ENCODE measurements at regions not wholly inside any gene's neighbourhood (a gene's known extent, or its start where the extent isn't known, plus 50 kb on each side); places are given as distances from the start of the nearest gene placed in this dataset.
"Not testable (repeated sequence)": the region's sequence is repeated elsewhere in the genome, so short reads cannot be mapped to it uniquely, and the experiment has no call there.

DNA sequence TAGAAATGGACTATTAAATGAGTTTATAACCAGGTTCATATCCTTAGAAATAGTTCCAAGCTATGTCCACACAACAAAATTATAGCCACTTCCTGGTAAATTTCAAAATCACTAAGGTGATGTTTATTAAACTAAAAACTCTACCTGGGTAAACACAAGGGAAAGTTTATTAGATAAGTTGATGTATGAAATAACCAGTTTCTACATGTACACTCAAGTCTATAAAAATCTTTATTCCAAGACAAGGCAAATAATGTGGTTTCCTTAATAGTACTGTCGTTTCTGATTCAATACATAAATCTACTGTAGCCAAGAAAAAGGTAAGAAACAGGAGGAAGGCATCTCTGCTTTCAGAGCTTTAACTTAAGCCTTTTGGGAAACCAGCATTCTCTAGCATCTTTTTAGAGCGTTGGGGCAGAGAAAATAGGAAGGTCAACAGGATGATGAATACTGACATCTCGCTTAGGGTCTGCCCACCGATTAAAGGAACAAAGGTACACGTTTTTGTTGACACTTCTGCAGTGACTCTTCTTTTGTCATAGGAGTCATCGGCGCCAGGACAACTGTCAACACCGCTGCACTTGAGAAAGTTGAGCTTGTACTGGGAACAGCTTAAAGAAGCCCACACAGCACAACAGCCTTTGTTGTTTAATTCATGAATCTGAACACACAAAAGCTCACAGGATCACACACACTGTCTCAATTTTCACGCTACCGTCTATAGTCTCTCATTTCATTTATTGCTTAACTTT is 513.6 kb downstream of the SLCO4C1 start:
- no peak overlapping the region for H3K27ac ChIP-seq
- WGBS, 10 experiments = 0 to 44% (median 17%) methylated on average over 1 to 10 of the region's 10 CpGs; no CpG with 5 or more reads in 1 of the 10 experiments
- ATAC-seq (replicated peaks in 6 of 8) = peak in 5 of 8 experiments; percentile 53 to 84 (median 64)
- no peak overlapping the region for H3K4me3 ChIP-seq
- H3K4me1 ChIP-seq (replicated peaks in 1 of 2) = peaks cover 2 to 3% of the 10 kb centered on the region in 2 donors
- in situ Hi-C loops (cut with MboI; ENCODE audit: low pct_unique_long_range_greater_than_20kb in 2 of 9, low sequenced_read_pairs in 9 of 9, unreplicated experiment in 9 of 9) = no loop called here

DNA sequence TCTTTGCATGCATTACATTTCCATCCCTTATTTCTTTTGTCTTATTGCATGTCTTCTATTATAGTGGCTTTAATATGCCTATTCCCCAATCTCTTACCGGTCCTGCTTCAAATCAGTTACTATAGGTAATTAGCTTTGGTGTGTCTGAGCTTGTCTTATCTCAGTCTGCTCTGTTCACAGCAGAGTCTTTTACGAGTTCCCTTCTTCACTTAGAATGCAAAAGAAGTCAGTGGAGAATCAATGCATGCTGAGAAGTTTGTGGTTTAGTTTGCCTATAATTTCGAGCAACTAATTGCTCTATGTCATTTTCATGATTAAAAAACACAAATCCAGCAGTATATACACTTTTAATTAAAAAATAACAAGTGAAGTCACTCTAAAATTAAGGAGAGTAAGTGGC is 545.0 kb downstream of the SLCO4C1 start:
- in situ Hi-C loops (cut with MboI; ENCODE audit: low pct_unique_long_range_greater_than_20kb in 2 of 9, low sequenced_read_pairs in 9 of 9, unreplicated experiment in 9 of 9) = no loop called here
- ATAC-seq (replicated peaks in 6 of 8) = no peak
- Histone ChIP-seq H3K27ac (no peak overlapping the region), H3K4me1 (replicated peaks in 1 of 2) (peaks cover 0 to 5% of the 10 kb centered on the region in 2 donors), H3K4me3 (no peak overlapping the region)
- 0 to 84% (median 53%) methylated on average over 1 to 3 of the region's 3 CpGs for WGBS, 10 experiments

DNA sequence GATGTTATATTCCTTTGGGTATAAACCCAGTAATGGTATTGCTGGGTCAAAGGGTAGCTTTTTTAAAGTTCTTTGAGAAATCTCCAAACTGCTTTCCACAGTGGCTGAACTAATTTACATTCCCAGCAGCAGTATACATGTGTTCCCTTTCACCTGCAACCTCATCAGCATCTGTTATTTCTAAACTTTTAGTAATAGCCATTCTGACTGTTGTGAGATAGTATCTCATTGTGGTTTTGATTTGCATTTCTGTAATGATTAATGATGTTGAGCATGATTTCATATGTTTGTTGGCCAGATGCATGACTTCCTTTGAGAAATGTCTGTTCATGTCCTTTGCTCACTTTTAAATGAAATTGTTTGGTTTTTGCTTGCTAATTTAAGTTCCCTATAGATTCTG is 553.1 kb downstream of the SLCO4C1 start:
- in situ Hi-C loops (cut with MboI; ENCODE audit: low pct_unique_long_range_greater_than_20kb in 2 of 9, low sequenced_read_pairs in 9 of 9, unreplicated experiment in 9 of 9) = not testable (repeated sequence)

DNA sequence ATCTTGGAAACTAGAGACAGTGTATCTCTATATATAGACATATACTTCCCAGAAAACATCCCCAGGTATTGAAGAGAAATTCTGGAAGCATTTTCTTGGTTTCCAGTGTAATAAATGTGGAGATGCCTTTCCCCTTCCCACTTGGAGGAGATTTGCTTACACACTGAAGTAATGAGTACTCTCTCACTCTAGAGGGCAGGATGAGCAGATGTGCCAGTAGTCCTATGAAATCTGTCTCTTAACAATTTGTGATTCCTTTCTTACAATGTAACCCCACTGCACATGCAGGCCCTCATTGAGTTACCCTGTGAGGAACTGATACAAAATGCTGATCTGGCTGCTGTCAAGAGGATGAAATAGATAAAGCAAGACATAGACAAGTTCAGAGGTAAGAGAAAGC is 567.2 kb downstream of the SLCO4C1 start:
- Histone ChIP-seq H3K4me3 (no peak overlapping the region), H3K27ac (no peak overlapping the region), H3K4me1 (replicated peaks in 1 of 2) (no peaks in the 10 kb centered on the region)
- in situ Hi-C loops (cut with MboI; ENCODE audit: low pct_unique_long_range_greater_than_20kb in 2 of 9, low sequenced_read_pairs in 9 of 9, unreplicated experiment in 9 of 9) = no loop called here
- peak in 2 of 8 experiments; percentile 18 to 25 for ATAC-seq (replicated peaks in 6 of 8)

More for the DNA sequence above, 553.1 kb downstream of the SLCO4C1 start:
- H3K4me1 ChIP-seq (replicated peaks in 1 of 2); H3K27ac ChIP-seq; H3K4me3 ChIP-seq; ATAC-seq (replicated peaks in 6 of 8): not testable (repeated sequence)

GRCh38 chr5:101721543-101721942 is 574.5 kb downstream of the SLCO4C1 start:
- in situ Hi-C loops (cut with MboI; ENCODE audit: low pct_unique_long_range_greater_than_20kb in 2 of 9, low sequenced_read_pairs in 9 of 9, unreplicated experiment in 9 of 9) = no loop called here
- 0 to 100% (median 88%) methylated on average over 1 of the region's 1 CpG; no CpG with 5 or more reads in 1 of the 10 experiments for WGBS, 10 experiments
- Histone ChIP-seq H3K4me3 (no peak overlapping the region), H3K4me1 (replicated peaks in 1 of 2) (peaks cover 0 to 4% of the 10 kb centered on the region in 2 donors), H3K27ac (no peak overlapping the region)
- ATAC-seq (replicated peaks in 6 of 8) = no peak

- H3K4me3 ChIP-seq = no peak overlapping the region
- peaks cover 0 to 4% of the 10 kb centered on the region in 2 donors for H3K4me1 ChIP-seq (replicated peaks in 1 of 2)
- H3K27ac ChIP-seq = no peak overlapping the region
- in situ Hi-C loops (cut with MboI; ENCODE audit: low pct_unique_long_range_greater_than_20kb in 2 of 9, low sequenced_read_pairs in 9 of 9, unreplicated experiment in 9 of 9) = no loop called here
- 0 to 97% (median 86%) methylated on average over 1 to 3 of the region's 3 CpGs; no CpG with 5 or more reads in 5 of the 10 experiments for WGBS, 10 experiments
- ATAC-seq (replicated peaks in 6 of 8) = no peak
Measured at GRCh38 chr5:101720033-101720432, 576.1 kb downstream of the SLCO4C1 start.

- Histone ChIP-seq H3K27ac (no peak overlapping the region), H3K4me1 (replicated peaks in 1 of 2) (peaks cover 0 to 4% of the 10 kb centered on the region in 2 donors), H3K4me3 (no peak overlapping the region)
- in situ Hi-C loops (cut with MboI; ENCODE audit: low pct_unique_long_range_greater_than_20kb in 2 of 9, low sequenced_read_pairs in 9 of 9, unreplicated experiment in 9 of 9) = no loop called here
- no peak for ATAC-seq (replicated peaks in 6 of 8)
- WGBS, 10 experiments = 17 to 100% (median 88%) methylated on average over 1 of the region's 1 CpG
Measured at GRCh38 chr5:101717721-101718120, 578.4 kb downstream of the SLCO4C1 start.

- no peak for ATAC-seq (replicated peaks in 6 of 8)
Measured at GRCh38 chr5:101716941-101717340, 579.1 kb downstream of the SLCO4C1 start.

DNA sequence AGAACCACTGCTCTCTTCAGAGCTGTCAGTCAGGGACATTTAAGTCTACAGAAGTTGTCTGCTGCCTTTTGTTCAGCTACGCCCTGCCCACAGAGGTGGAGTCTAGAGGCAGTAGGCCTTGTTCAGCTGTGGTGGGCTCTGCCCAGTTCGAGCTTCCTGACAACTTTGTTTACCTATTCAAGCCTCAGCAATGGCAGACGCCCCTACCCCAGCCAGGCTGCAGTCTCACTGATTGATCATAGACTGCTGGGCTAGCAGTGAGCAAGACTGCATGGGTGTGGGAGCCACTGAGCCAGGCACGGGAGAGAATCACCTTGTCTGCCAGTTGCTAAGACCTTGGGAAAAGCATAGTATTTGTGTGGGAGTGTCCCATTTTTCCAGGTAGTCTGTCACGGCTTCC is 580.3 kb downstream of the SLCO4C1 start:
- H3K4me1 ChIP-seq (replicated peaks in 1 of 2); H3K27ac ChIP-seq; in situ Hi-C loops (cut with MboI; ENCODE audit: low pct_unique_long_range_greater_than_20kb in 2 of 9, low sequenced_read_pairs in 9 of 9, unreplicated experiment in 9 of 9); H3K4me3 ChIP-seq; ATAC-seq (replicated peaks in 6 of 8): not testable (repeated sequence)
- 0 to 90% (median 60%) methylated on average over 1 to 2 of the region's 5 CpGs; no CpG with 5 or more reads in 3 of the 10 experiments for WGBS, 10 experiments

More at GRCh38 chr5:101716941-101717340, 579.1 kb downstream of the SLCO4C1 start:
- peaks cover 0 to 4% of the 10 kb centered on the region in 2 donors for H3K4me1 ChIP-seq (replicated peaks in 1 of 2)
- H3K4me3 ChIP-seq = no peak overlapping the region
- no peak overlapping the region for H3K27ac ChIP-seq
- in situ Hi-C loops (cut with MboI; ENCODE audit: low pct_unique_long_range_greater_than_20kb in 2 of 9, low sequenced_read_pairs in 9 of 9, unreplicated experiment in 9 of 9) = no loop called here
- WGBS, 10 experiments = 0 to 100% (median 94%) methylated on average over 1 of the region's 1 CpG; no CpG with 5 or more reads in 3 of the 10 experiments

DNA sequence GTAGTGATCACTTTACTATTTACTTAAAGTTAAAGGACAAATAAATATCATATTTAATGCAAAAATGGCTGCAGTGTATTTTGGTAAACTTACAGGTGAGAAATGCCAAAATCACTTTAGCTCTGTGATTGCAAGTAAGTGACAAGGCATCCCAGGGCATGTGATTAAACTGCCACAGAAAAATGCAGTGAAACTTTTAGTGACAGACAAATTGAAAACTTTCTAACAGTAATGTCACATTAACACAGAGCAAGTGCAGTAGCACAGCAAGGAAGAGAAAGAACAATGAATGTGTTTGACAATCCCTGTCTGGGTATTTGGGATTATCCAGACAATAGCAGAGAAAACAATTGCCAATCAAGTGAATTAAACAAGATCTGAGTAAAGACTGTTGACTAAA is 606.8 kb downstream of the SLCO4C1 start:
- Histone ChIP-seq H3K4me3 (no peak overlapping the region), H3K4me1 (replicated peaks in 1 of 2) (peaks cover 0 to 17% of the 10 kb centered on the region in 2 donors), H3K27ac (no peak overlapping the region)
- no peak for ATAC-seq (replicated peaks in 6 of 8)
- in situ Hi-C loops (cut with MboI; ENCODE audit: low pct_unique_long_range_greater_than_20kb in 2 of 9, low sequenced_read_pairs in 9 of 9, unreplicated experiment in 9 of 9) = no loop called here

DNA sequence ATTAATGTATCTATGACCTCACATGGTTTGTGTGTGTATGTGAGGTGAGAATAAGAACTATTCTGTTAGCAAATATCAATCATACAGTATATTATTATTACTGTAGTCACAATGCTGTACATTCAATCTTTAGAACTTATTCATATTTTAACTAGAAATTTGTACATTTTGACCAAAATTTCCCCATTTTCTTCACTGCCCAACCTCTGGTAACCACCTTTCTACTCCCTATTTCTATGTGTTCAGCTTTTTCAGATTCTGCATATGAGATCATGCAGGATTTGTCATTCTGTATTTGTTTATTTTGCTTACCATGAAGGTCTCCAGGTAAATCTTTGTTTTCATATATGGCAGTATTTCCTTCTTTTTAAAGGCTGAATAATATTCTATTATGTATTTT is 607.9 kb downstream of the SLCO4C1 start:
- peaks cover 0 to 17% of the 10 kb centered on the region in 2 donors for H3K4me1 ChIP-seq (replicated peaks in 1 of 2)
- H3K4me3 ChIP-seq = no peak overlapping the region
- no peak for ATAC-seq (replicated peaks in 6 of 8)
- in situ Hi-C loops (cut with MboI; ENCODE audit: low pct_unique_long_range_greater_than_20kb in 2 of 9, low sequenced_read_pairs in 9 of 9, unreplicated experiment in 9 of 9) = no loop called here
- no peak overlapping the region for H3K27ac ChIP-seq

DNA sequence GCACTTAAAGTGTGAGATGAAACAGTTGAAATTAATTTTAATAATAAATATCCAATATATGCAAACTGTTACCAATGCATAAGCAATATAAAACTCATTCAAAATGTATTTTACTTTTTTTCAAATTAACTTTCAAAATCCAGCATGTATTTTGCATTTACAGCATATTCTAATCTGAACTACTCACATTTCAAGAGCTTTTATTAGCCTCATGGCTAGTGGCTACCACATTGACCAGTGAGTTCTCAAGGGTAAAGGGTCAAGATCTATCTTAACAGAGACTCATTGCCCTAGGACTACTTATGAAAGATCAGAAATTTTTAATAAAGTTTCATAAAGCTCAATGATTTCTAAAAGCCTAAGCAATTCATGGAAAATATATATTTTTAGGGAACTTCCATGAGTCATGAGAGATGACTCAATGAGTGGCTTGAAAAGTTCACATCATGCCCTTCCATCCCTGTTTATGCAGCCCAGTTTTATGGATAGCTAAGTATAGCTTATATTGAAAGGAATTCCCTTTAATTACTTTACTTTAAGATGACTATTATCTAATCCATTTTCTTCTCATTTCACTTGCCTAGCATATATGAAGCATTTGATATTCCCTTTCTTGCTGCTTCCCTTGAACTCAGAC is 608.6 kb downstream of the SLCO4C1 start:
- peak in 6 of 8 experiments; percentile 37 to 89 (median 54) for ATAC-seq (replicated peaks in 6 of 8)
- no peak overlapping the region for H3K4me3 ChIP-seq
- H3K27ac ChIP-seq = no peak overlapping the region
- H3K4me1 ChIP-seq (replicated peaks in 1 of 2) = peaks cover 0 to 17% of the 10 kb centered on the region in 2 donors
- in situ Hi-C loops (cut with MboI; ENCODE audit: low pct_unique_long_range_greater_than_20kb in 2 of 9, low sequenced_read_pairs in 9 of 9, unreplicated experiment in 9 of 9) = no loop called here

- peaks cover 0 to 17% of the 10 kb centered on the region in 2 donors for H3K4me1 ChIP-seq (replicated peaks in 1 of 2)
- 10 to 76% (median 34%) methylated on average over 3 of the region's 3 CpGs; no CpG with 5 or more reads in 1 of the 10 experiments for WGBS, 10 experiments
- no peak overlapping the region for H3K27ac ChIP-seq
- no peak overlapping the region for H3K4me3 ChIP-seq
- in situ Hi-C loops (cut with MboI; ENCODE audit: low pct_unique_long_range_greater_than_20kb in 2 of 9, low sequenced_read_pairs in 9 of 9, unreplicated experiment in 9 of 9) = no loop called here
- ATAC-seq (replicated peaks in 6 of 8) = peak in 6 of 8 experiments; percentile 48 to 92 (median 76)
Measured at GRCh38 chr5:101686536-101687157, 609.4 kb downstream of the SLCO4C1 start.
